NB4 (cell line): ENCODE measurements at regions not wholly inside any gene's neighbourhood (a gene's known extent, or its start where the extent isn't known, plus 50 kb on each side); places are given as distances from the start of the nearest gene placed in this dataset.

Source experiments
- CTCF ChIP-seq: IDR thresholded peaks from one replicate; pipeline ENCODE4 v1.5.1; 2012; ENCODE audit warnings: low read depth, low read length
- POLR2A ChIP-seq: IDR thresholded peaks from 2 replicates; pipeline ENCODE4 v1.6.1; 2011; ENCODE audit warnings: mild to moderate bottlenecking; ENCODE audit not compliant: insufficient read length; ENCODE audit errors: extremely low read depth

GRCh38 chr14:101622251-101623076, 61.2 kb downstream of the DIO3 start:
- TF ChIP-seq CTCF, result no peak
- no peak for TF ChIP-seq POLR2A
